Mesothelial cell of epicardium (in vitro differentiated cells): ENCODE measurements at regions not wholly inside any gene's neighbourhood (a gene's known extent, or its start where the extent isn't known, plus 50 kb on each side); places are given as distances from the start of the nearest gene placed in this dataset.
A peak's percentile ranks its signal among the peaks of the same experiment; 100 is the strongest.

Experiments used
- DNase-seq, 2 experiments: peaks; one replicate each; pipeline ENCODE4 v3.0.0; 2021; ENCODE audit warnings: low spot score in 2 of 2; ENCODE audit not compliant: unreplicated experiment in 2 of 2
- H3K27ac Mint-ChIP-seq: 2 replicates; pipeline ENCODE4 v1.8.0; 2021; ENCODE audit warnings: mixed read lengths
- H3K27me3 Mint-ChIP-seq: 2 replicates; pipeline ENCODE4 v1.8.0; 2021; ENCODE audit warnings: low read depth, mixed read lengths
- H3K36me3 Mint-ChIP-seq: 2 replicates; pipeline ENCODE4 v1.8.0; 2021; ENCODE audit warnings: mixed read lengths
- H3K4me1 Mint-ChIP-seq: 2 replicates; pipeline ENCODE4 v1.8.0; 2021; ENCODE audit warnings: mixed read lengths
- H3K4me3 Mint-ChIP-seq: 2 replicates; pipeline ENCODE4 v1.8.0; 2021; ENCODE audit warnings: mild to moderate bottlenecking, moderate library complexity, mixed read lengths
- H3K9me3 Mint-ChIP-seq: 2 replicates; pipeline ENCODE4 v1.8.0; 2021; ENCODE audit warnings: mixed read lengths
- TF ChIP-seq, protein P1 (sequence below): fragments of 200-600 bp; sonication (generic); IDR thresholded peaks from one replicate; pipeline ENCODE4 v1.5.0; 2021; ENCODE audit warnings: antibody characterized with exemption; ENCODE audit not compliant: unreplicated experiment

DNA sequence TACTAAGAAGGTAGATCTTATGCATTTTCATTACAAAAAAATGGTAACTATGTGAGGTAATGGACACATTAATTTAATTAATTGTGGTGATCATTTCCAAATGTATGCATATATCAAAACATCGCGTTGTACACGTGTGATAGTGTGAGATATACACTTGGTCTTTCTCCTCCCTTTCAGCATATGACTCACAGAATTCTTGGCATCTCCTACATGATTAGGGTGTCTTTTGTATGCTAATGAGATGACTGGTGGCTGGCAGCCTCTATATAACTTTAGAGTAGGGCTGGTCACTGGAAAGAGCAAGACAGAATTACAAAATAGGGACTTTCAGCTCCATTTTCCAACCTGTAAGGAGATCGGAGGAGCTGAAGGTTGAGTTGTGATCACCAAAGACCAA lies 1167.6 kb downstream of the CDH12 start:
- no peak for DNase-seq
- no peak overlapping the region for H3K4me3 Mint-ChIP-seq
- H3K36me3 Mint-ChIP-seq = peaks cover 3% of the 10 kb centered on the region
- H3K9me3 Mint-ChIP-seq = peaks cover 3% of the 10 kb centered on the region
- H3K4me1 Mint-ChIP-seq = peaks cover 33% of the 10 kb centered on the region
- H3K27ac Mint-ChIP-seq = no peak overlapping the region
- no peaks in the 10 kb centered on the region for H3K27me3 Mint-ChIP-seq
- TF ChIP-seq, protein P1, sequence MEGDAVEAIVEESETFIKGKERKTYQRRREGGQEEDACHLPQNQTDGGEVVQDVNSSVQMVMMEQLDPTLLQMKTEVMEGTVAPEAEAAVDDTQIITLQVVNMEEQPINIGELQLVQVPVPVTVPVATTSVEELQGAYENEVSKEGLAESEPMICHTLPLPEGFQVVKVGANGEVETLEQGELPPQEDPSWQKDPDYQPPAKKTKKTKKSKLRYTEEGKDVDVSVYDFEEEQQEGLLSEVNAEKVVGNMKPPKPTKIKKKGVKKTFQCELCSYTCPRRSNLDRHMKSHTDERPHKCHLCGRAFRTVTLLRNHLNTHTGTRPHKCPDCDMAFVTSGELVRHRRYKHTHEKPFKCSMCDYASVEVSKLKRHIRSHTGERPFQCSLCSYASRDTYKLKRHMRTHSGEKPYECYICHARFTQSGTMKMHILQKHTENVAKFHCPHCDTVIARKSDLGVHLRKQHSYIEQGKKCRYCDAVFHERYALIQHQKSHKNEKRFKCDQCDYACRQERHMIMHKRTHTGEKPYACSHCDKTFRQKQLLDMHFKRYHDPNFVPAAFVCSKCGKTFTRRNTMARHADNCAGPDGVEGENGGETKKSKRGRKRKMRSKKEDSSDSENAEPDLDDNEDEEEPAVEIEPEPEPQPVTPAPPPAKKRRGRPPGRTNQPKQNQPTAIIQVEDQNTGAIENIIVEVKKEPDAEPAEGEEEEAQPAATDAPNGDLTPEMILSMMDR = no peak

DNA sequence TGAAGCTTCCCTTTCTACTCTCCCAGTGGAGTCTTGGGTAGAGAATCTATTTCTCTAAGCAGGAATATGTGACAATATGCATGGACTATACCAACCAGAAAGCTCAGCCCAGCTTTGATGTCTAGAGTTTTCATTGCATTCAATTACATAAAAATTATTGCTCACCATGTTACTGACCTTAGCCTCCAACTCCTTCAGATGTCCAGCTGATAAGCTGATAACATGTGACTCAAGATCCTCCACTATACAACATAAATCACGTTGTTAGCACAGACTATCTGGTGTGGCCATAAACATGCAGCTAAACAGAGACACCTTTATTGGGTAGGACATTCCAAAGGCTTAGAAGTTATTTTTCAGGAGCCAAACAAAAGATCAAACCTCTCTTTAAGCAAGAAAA lies 1168.2 kb downstream of the CDH12 start:
- Mint-ChIP-seq H3K4me1 (peaks cover 38% of the 10 kb centered on the region), H3K27me3 (no peaks in the 10 kb centered on the region), H3K36me3 (peaks cover 3% of the 10 kb centered on the region), H3K9me3 (peaks cover 3% of the 10 kb centered on the region), H3K4me3 (no peak overlapping the region), H3K27ac (peak overlapping the region; percentile 9)
- no peak for DNase-seq
- TF ChIP-seq, protein P1 = no peak

DNA sequence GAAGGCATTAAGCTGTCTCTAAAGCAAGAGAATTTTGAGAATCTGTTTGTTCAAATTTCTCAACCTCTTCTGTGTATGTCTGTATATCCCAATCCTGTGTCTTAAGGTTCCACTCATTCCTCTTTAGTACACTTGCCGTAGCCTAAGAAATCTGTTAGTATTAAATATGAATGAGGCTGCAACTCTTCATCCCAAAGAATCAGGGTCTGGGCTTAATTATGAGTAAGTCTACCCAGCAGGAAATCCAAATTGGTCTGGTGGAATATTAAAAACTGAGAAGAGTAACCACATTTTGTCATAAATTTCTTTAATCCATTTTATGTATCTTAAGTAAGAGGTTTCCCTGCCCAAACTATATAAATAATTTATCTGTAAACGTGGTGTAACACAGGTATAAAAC lies 1171.2 kb downstream of the CDH12 start:
- H3K36me3 Mint-ChIP-seq = no peaks in the 10 kb centered on the region
- peak overlapping the region; percentile 29 for H3K27ac Mint-ChIP-seq
- H3K4me3 Mint-ChIP-seq = no peak overlapping the region
- H3K9me3 Mint-ChIP-seq = peaks cover 3% of the 10 kb centered on the region
- TF ChIP-seq, protein P1 = no peak
- no peak for DNase-seq
- H3K27me3 Mint-ChIP-seq = no peaks in the 10 kb centered on the region
- peaks cover 26% of the 10 kb centered on the region for H3K4me1 Mint-ChIP-seq

DNA sequence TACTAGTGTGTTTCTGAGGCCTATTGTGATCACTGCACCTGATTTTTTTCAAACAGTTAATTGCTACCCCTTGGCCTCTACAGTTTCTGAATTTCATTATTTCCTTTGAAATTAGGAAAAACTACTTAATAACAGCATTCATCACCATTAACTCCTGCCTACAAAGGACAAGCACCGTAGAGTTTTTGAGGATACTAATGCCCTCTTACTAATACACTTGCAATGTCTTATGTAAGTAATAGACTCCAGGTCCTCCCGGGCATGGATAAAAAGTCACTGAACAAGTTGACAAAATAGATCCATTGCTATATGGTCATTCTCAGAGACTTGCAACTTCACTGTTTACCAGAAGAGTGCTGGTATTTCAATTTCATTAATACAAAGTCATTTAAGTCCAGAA lies 1172.5 kb downstream of the CDH12 start:
- H3K36me3 Mint-ChIP-seq = no peaks in the 10 kb centered on the region
- no peak for DNase-seq
- peak overlapping the region; percentile 34 for H3K27ac Mint-ChIP-seq
- no peaks in the 10 kb centered on the region for H3K27me3 Mint-ChIP-seq
- H3K4me1 Mint-ChIP-seq = peaks cover 26% of the 10 kb centered on the region
- H3K9me3 Mint-ChIP-seq = peaks cover 2% of the 10 kb centered on the region
- H3K4me3 Mint-ChIP-seq = no peak overlapping the region
- TF ChIP-seq, protein P1 = no peak

DNA sequence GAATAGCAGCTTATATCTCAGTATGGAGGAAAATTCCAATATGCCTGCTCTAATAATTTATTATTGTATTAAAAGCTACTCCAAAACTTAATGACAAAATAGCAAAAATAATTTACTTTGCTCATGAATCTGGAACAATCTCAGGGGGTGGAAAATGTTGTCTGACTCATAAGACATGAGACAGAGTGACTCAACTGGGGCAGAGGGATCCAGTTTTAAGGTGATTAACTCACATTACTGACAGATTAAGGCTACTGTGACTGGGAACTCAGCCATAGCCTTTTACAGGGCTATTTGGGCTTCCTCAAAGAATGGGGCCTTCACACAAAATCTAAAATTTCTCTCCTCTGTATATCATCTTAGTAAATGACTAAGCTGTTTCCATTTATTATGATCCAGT lies 1172.9 kb downstream of the CDH12 start:
- Mint-ChIP-seq H3K27ac (peak overlapping the region; percentile 44), H3K27me3 (no peaks in the 10 kb centered on the region), H3K36me3 (no peaks in the 10 kb centered on the region), H3K4me1 (peaks cover 22% of the 10 kb centered on the region), H3K4me3 (no peak overlapping the region), H3K9me3 (no peaks in the 10 kb centered on the region)
- TF ChIP-seq, protein P1 = no peak
- no peak for DNase-seq

DNA sequence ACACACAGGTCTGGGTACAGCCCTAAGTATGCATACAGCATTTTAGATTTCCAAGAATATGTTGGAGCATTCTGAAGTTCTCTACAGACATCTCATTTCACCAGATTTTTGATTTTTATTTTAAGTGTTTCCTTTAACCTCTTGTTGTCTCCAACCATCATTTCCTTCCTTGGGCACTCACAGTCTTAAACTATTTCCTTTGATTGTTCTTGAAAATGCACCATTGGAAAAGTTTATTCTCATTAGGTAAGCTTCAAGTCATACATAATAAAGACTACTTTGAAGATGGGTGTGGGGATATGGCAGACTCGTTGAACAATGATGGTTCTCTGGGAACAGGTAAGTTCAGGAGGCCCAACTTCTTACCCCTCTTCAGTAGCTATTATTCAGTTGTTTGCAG lies 1174.6 kb downstream of the CDH12 start:
- TF ChIP-seq, protein P1 = no peak
- H3K4me3 Mint-ChIP-seq = no peak overlapping the region
- H3K4me1 Mint-ChIP-seq = peaks cover 16% of the 10 kb centered on the region
- H3K27me3 Mint-ChIP-seq = no peaks in the 10 kb centered on the region
- H3K27ac Mint-ChIP-seq = no peak overlapping the region
- no peaks in the 10 kb centered on the region for H3K9me3 Mint-ChIP-seq
- DNase-seq = no peak
- no peaks in the 10 kb centered on the region for H3K36me3 Mint-ChIP-seq
